ENCODE measurements at regions not wholly inside any gene's neighbourhood (a gene's known extent, or its start where the extent isn't known, plus 50 kb on each side); places are given as distances from the start of the nearest gene placed in this dataset.

DNA sequence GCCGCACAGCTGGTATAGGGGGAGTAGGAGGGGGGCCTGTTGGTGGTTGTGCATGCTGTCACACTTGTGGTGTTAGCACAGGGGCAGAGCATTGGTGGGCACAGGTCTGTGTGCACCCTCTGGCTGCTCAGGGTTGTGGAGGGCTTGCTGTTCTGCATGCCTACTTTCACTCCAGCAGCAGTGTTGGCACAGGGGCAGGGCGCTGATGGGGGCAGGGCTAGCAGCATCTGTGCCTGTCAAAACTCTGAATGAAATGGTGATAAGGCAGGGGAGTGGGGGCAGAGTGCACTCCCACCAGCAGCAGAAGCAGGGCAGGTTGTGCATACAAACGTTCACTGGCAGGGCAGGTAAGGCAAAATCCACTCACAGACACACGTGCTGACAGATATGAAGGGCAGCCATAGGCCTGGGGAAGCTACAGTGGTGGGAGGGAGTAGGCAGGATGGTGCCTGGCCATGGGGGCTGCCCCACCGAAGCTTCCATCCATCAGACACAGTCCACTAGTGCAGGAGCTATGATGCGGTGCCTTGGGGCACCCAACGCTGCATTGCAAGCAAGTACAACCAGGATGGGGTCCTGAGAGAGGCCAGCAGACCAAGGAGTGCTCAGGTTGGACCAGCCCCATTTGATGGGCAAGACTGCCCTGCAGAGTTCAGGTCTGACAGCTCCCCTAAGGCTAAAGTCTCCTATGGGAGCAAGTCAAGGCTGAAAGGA is 160.7 kb upstream of the SPANXC start:
- DNase-seq (ENCODE audit: extremely low read depth in 1 of 4, low spot score in 3 of 4) (no peak), ATAC-seq (no peak), FAIRE-seq (no peak)
- H3K79me2 ChIP-seq (ENCODE audit: control insufficient read depth, insufficient read depth, low read length) = no peaks in the 10 kb centered on the region
- no peaks in the 10 kb centered on the region for H3K9me1 ChIP-seq (ENCODE audit: control insufficient read depth, insufficient read depth, low read length)
- H3K27ac ChIP-seq (ENCODE audit: extremely low read depth, low read depth, low read length) = no peak overlapping the region
- TF ChIP-seq ZNF551 (CRISPR knock-in tag; IDR thresholded peaks at IDR 0.05) (no peak), MAFF (IDR thresholded peaks at IDR 0.05; ENCODE audit: low read length) (no peak), POLR2B (IDR thresholded peaks at IDR 0.05; ENCODE audit: low read depth, partially characterized antibody) (no peak), SAFB2 (IDR thresholded peaks at IDR 0.05; ENCODE audit: borderline replicate concordance, low read depth, low read length, severe bottlenecking) (no peak), NELFE (IDR thresholded peaks at IDR 0.05; ENCODE audit: insufficient read depth, insufficient read length) (no peak), TGIF2 (CRISPR knock-in tag; IDR thresholded peaks at IDR 0.05) (no peak), SMAD4 (CRISPR knock-in tag; conservative IDR thresholded peaks at IDR 0.05) (no peak), MYBL2 (IDR thresholded peaks at IDR 0.05; ENCODE audit: low read depth) (no peak), MYBL2 (CRISPR knock-in tag; IDR thresholded peaks at IDR 0.05; ENCODE audit: borderline replicate concordance) (no peak)
- CTCF ChIA-PET (ENCODE audit: low intra/inter-chr PET ratio) = no interaction called here
- H3K9me3 ChIP-seq (replicated peaks; ENCODE audit: control insufficient read depth, insufficient read depth, low read depth, low read length) = no peaks in the 10 kb centered on the region; the same call in 1 of the 2 replicates
- WGBS (ENCODE audit: insufficient coverage, low coverage, missing lambda C conversion rate) = 0% methylated on average over 7 of the region's 7 CpGs
- no peaks in the 10 kb centered on the region for H3K36me3 ChIP-seq (ENCODE audit: control insufficient read depth, insufficient read depth, low read length)
- no TSS peak for BruUV-seq (replicated peaks)
- POLR2A ChIA-PET = no interaction called here
- no peak overlapping the region for H3K9ac ChIP-seq (ENCODE audit: insufficient read depth in 1 of 2, low read depth in 2 of 2, low read length in 2 of 2)
- H3K4me3 ChIP-seq = no peak overlapping the region
- intact Hi-C loops (cut with micrococcal nuclease) = no loop called here
- no peaks in the 10 kb centered on the region for H3K27me3 ChIP-seq (ENCODE audit: control insufficient read depth in 2 of 2, insufficient read depth in 2 of 2, low read length in 2 of 2)
- no peak overlapping the region for H2AFZ ChIP-seq (ENCODE audit: low read depth, low read length)
- no peaks in the 10 kb centered on the region for H4K20me1 ChIP-seq (replicated peaks; ENCODE audit: control insufficient read depth, insufficient read depth, low read length)
- H3K4me2 ChIP-seq (ENCODE audit: insufficient read depth, low read length) = no peak overlapping the region
- H3K4me1 ChIP-seq (replicated peaks in 1 of 2; ENCODE audit: control insufficient read depth in 2 of 2, insufficient read depth in 2 of 2, low read length in 2 of 2) = no peaks in the 10 kb centered on the region
- in situ Hi-C loops (cut with MboI) = no loop called here

All from K562 (cell line).